AG10803 (cell line): ENCODE measurements at regions not wholly inside any gene's neighbourhood (a gene's known extent, or its start where the extent isn't known, plus 50 kb on each side); places are given as distances from the start of the nearest gene placed in this dataset.

Source experiments
- DNase-seq: peaks from one replicate; pipeline ENCODE4 v3.0.0; 2010; ENCODE audit warnings: low read depth
- H3K4me3 ChIP-seq: 2 replicates; pipeline ENCODE4 v1.5.1; 2011; ENCODE audit warnings: mild to moderate bottlenecking, low read length, control low read depth
- CTCF ChIP-seq: conservative IDR thresholded peaks from 2 replicates; pipeline ENCODE4 v1.5.1; 2011; ENCODE audit warnings: mild to moderate bottlenecking, low read length, control low read depth, inconsistent platforms

- TF ChIP-seq CTCF = no peak
- no peak for DNase-seq
Measured at GRCh38 chr7:21064698-21065648, 278.3 kb upstream of the SP8 start.

GRCh38 chr7:21066221-21066620, 279.5 kb upstream of the SP8 start:
- H3K4me3 ChIP-seq = no peak overlapping the region
- no peak for DNase-seq
- TF ChIP-seq CTCF = no peak

More at GRCh38 chr7:21064698-21065648, 278.3 kb upstream of the SP8 start:
- H3K4me3 ChIP-seq = no peak overlapping the region

GRCh38 chr7:21067216-21067615, 280.5 kb upstream of the SP8 start:
- no peak for DNase-seq
- H3K4me3 ChIP-seq = no peak overlapping the region
- no peak for TF ChIP-seq CTCF

GRCh38 chr7:21070571-21071090, 283.9 kb upstream of the SP8 start:
- no peak for TF ChIP-seq CTCF
- H3K4me3 ChIP-seq = no peak overlapping the region
- DNase-seq = no peak

GRCh38 chr7:21071561-21072501, 285.1 kb upstream of the SP8 start:
- H3K4me3 ChIP-seq = no peak overlapping the region
- no peak for DNase-seq
- TF ChIP-seq CTCF = no peak

- no peak overlapping the region for H3K4me3 ChIP-seq
- no peak for DNase-seq
- TF ChIP-seq CTCF = no peak
Measured at GRCh38 chr7:21076054-21076453, 289.4 kb upstream of the SP8 start.
